ENCODE measurements at regions not wholly inside any gene's neighbourhood (a gene's known extent, or its start where the extent isn't known, plus 50 kb on each side); places are given as distances from the start of the nearest gene placed in this dataset.

DNA sequence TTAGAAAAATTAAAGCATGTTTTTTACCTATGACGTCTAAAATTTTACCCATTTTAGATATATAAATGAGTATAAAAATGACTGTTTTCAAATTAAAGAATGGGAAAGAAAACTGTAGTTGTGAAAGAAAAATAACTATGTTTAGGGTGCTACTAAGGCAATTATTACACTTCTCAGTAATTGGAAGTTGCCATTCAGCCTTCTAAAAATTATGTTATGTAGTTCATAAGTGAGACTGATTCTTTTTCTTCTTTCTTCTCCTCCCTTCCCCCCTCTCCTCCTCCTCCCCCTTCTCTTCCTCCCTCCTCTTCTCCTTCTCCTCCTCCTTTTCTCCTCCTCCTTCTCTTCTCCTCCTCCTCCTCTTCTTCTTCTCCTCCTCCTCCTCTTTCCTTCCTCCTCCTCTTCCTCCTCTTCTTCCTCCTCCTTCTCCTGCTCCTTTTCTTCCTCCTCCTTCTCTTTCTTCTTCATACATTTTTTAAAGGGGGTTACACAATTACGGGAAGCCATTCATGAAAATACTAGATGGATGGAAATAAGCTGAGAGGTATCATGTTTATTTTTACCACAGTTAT lies 223.6 kb downstream of the CETN3 start:
- DNase-seq = no peak

DNA sequence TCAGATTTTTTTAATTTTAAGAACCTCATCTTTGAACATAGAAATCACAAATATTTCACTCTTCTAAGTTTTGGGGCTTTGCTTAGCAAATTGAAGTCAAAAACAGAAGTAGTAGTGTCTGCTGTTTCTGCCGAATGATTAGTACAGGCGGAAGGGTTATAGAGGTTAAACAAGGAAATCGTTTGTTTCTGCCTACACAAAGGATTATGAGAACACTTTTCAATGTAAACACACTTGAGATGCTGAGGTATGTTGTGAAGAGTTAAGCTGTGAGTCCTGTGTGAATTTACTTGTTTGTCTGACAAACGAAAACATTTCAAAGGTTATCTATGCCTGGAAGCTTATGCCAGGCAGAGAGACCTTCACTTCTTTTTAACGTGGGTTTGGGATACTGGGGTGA lies 224.8 kb downstream of the CETN3 start:
- DNase-seq = no peak

DNA sequence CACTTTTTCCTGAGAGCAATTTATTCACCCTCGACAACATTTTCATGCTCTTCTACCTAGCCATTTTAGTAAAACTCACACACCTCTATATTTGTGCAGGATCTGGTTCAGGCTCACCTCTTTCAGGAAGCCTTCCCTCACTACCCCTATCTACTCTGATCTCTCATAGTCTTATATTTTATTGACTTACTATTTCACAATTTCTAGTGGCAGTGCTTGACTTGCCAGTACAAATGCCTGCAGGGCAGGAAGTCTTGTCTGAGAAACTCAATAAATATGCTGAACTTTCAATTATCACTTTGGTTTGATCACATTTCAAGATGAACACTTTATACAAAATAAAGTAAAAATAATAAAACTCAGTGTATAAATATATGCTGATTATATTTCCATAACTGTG lies 226.8 kb downstream of the CETN3 start:
- DNase-seq = no peak

DNA sequence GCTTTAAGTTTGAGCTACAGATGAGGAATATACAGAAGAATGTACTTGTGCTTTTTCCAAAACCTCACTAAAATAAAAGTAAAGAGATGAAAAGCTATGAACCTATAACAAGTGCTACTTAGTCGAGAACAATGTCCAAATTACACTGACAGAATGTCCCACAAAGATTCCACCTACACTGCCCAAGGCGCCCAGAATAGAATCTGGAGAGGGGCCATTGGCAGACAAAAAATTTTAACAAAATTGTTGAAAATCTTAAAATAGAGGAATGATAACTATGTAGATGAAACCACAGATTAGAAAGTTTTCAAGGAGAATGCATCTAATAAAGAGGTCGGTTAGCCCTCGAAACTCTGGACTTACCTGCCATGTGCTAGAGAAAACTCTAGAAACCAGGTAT lies 235.3 kb downstream of the CETN3 start:
- no peak for DNase-seq

- no peak for DNase-seq
Measured at GRCh38 chr5:90173299-90174030, 236.1 kb downstream of the CETN3 start.

DNA sequence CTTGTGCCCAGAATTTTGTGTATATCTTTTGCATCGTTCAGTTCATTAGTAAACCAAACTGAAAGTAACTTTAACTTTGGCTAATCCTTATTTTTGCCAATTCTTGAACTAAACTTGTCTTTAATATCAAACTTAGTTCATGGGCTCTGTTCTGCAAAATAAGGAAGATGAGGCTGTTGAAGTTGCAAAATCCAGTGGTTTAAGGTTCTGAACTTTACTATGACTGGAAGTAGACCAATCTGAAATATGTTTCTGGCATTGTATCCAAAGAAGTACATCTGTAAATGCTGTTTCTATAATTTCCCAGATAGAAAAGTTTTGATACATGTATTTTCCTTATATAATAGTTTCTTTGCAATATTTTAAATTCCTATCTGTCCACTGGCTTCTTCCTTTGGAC lies 238.1 kb downstream of the CETN3 start:
- no peak for DNase-seq

DNA sequence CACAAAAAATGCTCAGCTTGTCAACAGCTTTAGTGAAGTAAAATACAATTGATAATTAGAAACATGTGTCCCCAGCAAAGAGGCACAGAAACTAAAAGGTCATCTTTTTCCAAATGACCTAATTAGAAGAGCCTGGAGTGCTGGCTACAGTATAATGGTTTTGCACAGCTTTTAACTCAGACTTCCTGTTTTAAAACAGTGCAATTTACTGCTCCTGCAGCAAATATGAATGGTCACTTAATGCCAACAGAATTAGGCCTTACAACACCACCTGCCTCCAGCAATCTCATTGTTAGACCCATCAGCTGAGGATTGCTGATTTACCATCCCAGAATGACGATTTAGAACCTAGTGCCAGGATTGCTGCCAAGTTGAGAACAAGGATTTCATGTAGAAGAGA lies 239.3 kb downstream of the CETN3 start:
- DNase-seq = no peak

- DNase-seq = no peak
Measured at GRCh38 chr5:90169078-90169477, 240.5 kb downstream of the CETN3 start.

DNA sequence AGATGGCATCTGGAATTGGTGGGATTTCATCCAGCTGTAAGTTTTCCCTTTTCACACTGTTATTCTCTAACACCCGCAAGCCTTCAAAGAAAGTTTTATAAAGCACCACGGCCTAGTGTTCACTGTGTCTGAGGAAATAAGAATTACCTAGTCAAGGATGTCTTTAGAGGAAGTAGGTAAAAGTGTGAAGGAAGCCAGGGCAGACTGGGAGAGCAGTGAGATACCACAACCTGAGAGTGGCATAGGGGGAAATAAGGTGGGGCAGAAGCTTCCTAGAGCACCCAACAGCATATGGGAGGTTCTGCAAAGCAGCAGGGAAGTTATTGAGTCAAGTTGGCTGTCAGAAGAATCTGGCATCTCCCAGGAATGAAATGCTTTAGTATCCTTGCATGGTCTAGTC lies 241.2 kb downstream of the CETN3 start:
- DNase-seq = no peak

DNA sequence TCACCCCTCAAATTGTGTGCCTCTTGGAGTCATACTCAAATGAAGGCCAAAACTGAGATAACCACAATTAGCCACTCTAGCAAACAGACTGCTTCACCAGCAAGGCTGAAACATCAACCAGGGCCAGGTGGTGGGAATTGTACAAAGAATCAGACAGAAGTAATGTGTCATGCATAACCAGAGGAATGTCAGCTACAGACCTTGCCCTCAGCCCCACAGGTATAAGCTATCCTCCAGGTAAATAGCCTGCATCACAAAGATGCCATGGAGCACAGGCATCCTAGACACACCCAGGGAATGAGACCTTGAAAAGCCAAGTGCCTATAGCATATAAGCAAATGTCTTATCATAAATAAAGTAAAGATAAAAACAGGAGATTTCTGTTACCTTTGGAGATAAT lies 242.7 kb downstream of the CETN3 start:
- DNase-seq = no peak

DNA sequence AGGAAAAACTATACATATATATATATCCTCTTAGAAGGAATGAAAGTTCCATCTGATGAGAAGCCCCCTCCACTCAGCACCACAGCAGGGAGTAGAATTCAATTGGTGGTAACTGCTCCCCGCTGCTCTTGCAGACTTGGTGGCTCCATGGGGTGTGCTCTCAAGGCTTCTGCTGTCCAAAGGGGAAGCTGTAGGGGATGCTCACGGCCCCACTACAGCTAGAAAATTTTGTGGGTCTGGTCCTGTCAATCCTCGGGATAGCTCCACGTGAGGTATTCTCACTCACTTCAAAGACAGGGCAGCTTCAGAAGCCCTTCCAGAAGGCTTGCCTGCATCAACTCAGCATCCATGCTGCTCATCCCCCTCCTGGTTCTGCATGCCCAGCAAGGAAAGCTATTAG lies 247.2 kb downstream of the CETN3 start:
- DNase-seq = no peak

- DNase-seq = no peak
Measured at GRCh38 chr5:90161414-90161813, 248.1 kb downstream of the CETN3 start.

- no peak for DNase-seq
Measured at GRCh38 chr5:90158131-90158530, 251.4 kb downstream of the CETN3 start.

DNA sequence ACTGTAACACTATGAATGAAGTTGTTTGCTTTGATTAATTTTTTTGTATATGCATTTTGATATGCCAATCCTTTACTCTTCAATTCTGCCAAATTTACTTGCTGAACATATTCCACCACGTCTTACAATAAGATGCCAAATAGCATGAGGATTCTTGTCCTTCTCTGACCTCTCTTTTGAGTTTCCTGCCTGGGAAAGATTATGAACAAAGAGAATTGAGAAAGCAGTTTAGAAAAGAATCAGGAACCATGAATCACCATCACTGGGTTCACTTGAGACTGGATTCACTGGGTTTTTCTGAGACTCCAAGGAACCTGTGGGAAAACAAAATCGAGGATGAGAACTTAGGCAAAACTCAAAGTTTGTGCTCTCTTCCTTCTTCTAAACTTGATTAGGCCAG lies 256.5 kb downstream of the CETN3 start:
- no peak for DNase-seq

- no peak for DNase-seq
Measured at GRCh38 chr5:90144625-90145327, 264.8 kb downstream of the CETN3 start.

DNA sequence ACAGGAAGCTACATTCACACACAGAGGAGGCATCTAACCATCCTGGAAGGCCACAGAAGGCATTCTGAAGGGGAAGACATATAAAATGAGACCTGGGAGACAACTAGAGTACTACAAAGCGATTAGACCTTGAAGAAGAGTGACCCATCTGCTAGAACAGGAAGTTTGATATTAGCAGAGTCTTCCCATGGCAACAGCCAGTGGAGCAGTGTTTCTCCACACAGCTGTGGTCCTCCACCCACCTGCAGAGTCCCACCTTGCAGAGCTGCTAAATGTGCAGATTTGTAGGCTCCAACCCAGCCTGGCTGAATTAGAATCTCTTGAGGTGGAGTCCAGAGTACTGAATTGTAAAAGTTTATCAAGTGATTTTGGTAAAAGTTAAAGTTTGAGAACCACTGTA lies 267.0 kb downstream of the CETN3 start:
- DNase-seq = no peak

- no peak for DNase-seq
Measured at GRCh38 chr5:90141984-90142383, 267.6 kb downstream of the CETN3 start.

DNA sequence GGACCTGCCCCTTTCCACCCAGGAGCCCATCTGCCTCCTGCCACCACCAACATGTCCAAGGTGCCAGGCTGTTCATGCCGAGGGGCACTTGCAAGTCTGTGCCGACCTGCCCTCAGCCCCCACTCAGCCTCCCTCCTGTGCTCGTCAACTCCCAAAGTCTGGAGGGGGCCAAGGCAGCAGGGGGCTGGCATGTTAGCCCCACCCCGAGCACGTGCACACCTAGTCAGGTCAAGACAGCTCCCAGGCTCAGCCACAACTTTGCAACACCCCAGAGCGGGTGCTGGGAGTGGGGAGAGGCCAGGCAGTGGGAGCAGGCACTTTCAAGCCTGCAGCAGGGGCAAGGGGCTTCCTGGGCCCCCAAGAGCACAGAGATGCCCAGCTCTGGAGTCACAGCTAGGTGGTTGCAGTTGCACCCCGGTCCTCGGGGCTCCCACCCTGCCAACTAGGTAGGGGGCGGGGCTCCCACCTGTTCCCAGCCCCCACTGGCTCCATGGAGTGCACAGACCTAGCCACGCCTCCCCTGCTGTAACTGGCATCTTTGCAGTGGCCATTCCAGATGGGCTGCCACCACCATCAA lies 272.5 kb downstream of the CETN3 start:
- DNase-seq = no peak

DNA sequence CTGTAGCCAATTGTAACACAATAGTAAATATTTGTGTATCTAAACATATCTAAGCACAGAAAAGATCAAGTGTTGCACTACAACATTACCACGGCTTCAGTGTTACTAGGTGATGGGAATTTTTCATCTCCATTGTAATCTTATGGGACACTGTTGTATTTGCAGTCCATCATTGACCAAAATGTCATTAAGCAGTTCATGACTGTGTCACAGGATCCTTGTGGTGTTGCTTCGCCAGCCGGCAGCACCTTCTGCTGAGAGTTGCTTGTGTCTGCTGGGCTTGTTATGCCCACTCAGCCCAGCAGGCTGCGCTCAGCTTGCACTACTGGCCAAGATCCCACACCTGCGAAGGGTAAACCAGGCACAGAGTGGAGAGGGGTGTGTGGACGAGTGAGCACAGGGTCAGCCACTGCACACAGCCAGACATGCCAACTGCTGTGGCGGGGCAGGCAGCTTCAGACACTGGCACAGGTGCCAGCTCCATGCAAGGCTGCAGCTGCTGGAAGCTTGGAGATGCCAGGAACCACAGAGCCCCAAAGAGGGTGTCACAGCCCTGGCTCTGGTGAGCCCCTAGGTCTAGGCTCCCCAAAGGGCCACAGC lies 273.7 kb downstream of the CETN3 start:
- DNase-seq = no peak

DNA sequence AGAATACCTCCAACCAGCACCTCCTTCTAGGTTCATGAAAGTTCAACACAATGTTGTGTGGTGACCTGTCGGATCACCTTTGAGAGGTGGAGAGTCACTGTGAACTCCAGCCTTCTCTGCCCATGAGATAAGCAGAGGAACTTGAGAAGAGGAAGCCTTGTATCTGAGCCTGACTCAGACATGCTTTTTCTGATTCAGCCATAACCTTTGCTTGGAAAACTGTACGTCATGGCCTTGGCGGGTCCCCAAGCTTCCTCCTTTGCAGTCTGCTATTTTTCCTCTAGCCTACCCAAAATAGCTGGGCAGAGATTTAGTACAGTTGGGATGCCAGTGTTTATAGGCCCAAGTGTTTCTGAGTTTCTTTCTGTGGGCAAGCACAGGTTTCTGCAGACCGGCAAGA lies 274.7 kb downstream of the CETN3 start:
- DNase-seq = no peak

- DNase-seq = no peak
Measured at GRCh38 chr5:90134381-90134780, 275.2 kb downstream of the CETN3 start.

- no peak for DNase-seq
Measured at GRCh38 chr5:90133941-90134340, 275.6 kb downstream of the CETN3 start.

DNA sequence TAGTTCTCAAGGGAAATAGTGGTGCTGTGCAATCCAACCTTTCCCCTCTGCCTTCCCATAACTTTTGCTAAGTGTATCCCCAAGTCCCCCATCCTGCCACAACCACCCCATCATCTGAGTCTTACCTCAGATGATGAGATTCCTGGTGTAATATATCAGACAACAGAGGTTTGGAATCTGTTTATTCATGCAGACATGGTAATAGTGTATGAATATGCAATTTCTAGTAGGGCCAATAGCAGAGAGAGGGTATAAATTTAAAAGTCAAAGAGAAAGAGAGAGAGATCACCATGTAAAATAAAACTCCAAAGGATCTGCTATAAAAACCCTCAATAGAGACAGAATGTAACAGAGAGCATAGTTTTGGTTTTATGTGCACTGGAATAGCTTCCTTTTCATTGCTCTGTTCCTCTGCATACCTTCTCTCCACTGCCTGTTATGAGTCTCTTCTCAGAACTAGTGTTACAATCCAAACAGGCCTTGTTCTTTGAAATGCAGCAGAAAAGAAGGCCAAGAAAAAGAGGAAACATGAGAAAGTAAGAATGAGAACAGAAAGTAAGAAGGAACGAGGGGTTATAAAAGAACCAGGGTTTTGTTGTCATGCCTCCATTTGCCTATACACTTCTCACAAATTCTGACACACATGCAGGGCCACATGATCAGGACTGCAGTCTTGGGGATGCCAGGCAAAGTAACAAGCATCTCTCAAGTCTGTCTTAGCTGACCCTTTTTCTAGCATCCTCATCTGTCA lies 278.0 kb downstream of the CETN3 start:
- no peak for DNase-seq

Data from CD4-positive, alpha-beta T cell treated with Interleukin-17A for 1 hour (primary cell).